Transverse colon (tissue), 4 donors: ENCODE measurements at regions not wholly inside any gene's neighbourhood (a gene's known extent, or its start where the extent isn't known, plus 50 kb on each side); places are given as distances from the start of the nearest gene placed in this dataset.

Experiments
- CTCF ChIP-seq, 5 experiments: fragments of 200-600 bp in 3 of 5; fragments of 450-650 bp in 2 of 5; sonication (generic) in 3 of 5; IDR thresholded peaks; 1 replicate in 2 of 5; 2 replicates in 3 of 5; pipeline ENCODE4 v1.5.1; 2016 to 2017; ENCODE audit warnings: antibody characterized with exemption in 5 of 5, inconsistent platforms in 3 of 5, mild to moderate bottlenecking in 2 of 5, moderate library complexity in 1 of 5
- EP300 ChIP-seq: sonication (generic); formaldehyde crosslinking; IDR thresholded peaks from one replicate; pipeline ENCODE4 v1.6.1; 2017; ENCODE audit warnings: antibody characterized with exemption, low read depth
- POLR2AphosphoS5 ChIP-seq, 3 donors: sonication (generic); formaldehyde crosslinking; IDR thresholded peaks; one replicate each; pipeline ENCODE4 v1.6.1; 2016; ENCODE audit warnings: antibody characterized with exemption in 3 of 3

- TF ChIP-seq POLR2AphosphoS5 (IDR thresholded peaks at IDR 0.05): no peak
- TF ChIP-seq CTCF (IDR thresholded peaks at IDR 0.05): no peak
- TF ChIP-seq EP300: no peak
These were observed 428.7 kb upstream of the LUZP2 start for GRCh38 chr11:24068197-24068596.
